ENCODE measurements at regions not wholly inside any gene's neighbourhood (a gene's known extent, or its start where the extent isn't known, plus 50 kb on each side); places are given as distances from the start of the nearest gene placed in this dataset.

- TF ChIP-seq POLR2A (IDR thresholded peaks at IDR 0.05) (no peak), CTCF (IDR thresholded peaks at IDR 0.05 in 8 of 11, conservative IDR thresholded peaks at IDR 0.05 in 3 of 11) (no peak), POLR2AphosphoS5 (IDR thresholded peaks at IDR 0.05) (no peak)
Observed at GRCh38 chrX:150226223-150226965, 136.7 kb upstream of the MAMLD1 start.

Data from spleen (tissue), 7 donors.